AG04450 (cell line): ENCODE measurements at regions not wholly inside any gene's neighbourhood (a gene's known extent, or its start where the extent isn't known, plus 50 kb on each side); places are given as distances from the start of the nearest gene placed in this dataset.
A peak's percentile ranks its signal among the peaks of the same experiment; 100 is the strongest.
"Not testable (repeated sequence)": the region's sequence is repeated elsewhere in the genome, so short reads cannot be mapped to it uniquely, and the experiment has no call there.

Experiments
- CTCF ChIA-PET: fragments of 300-600, 350-600 bp; formaldehyde crosslinking; extraction: SDS; loops from one replicate; lab custom pipeline; 2022; ENCODE audit warnings: antibody characterized with exemption, inconsistent platforms; lab: Charles Lee
- POLR2A ChIA-PET: fragments of 350-600 bp; formaldehyde crosslinking; extraction: SDS; loops from one replicate; lab custom pipeline; 2021; ENCODE audit warnings: antibody characterized with exemption, inconsistent platforms; lab: Yijun Ruan, JAX
- DNase-seq: peaks from one replicate; pipeline ENCODE4 v3.0.0-alpha.2; 2011; ENCODE audit warnings: low read depth, low spot score
- H3K27ac ChIP-seq: one replicate; pipeline ENCODE4 v1.5.1; 2012; ENCODE audit warnings: low read depth, low read length, control low read depth
- H3K27me3 ChIP-seq: one replicate; pipeline ENCODE4 v1.6.0; 2012; ENCODE audit warnings: low read length; ENCODE audit not compliant: control insufficient read depth, insufficient read depth
- H3K4me3 ChIP-seq: 2 replicates; pipeline ENCODE4 v1.5.1; 2011; ENCODE audit warnings: mild to moderate bottlenecking, low read depth, low read length, control low read depth
- H3K9me3 ChIP-seq: 2 replicates; pipeline ENCODE4 v1.5.1; 2012; ENCODE audit warnings: low read length; ENCODE audit not compliant: control insufficient read depth, insufficient read depth
- TF ChIP-seq, protein P1 (sequence below): IDR thresholded peaks from 2 replicates; pipeline ENCODE4 v1.5.1; 2011; ENCODE audit warnings: low read depth, low read length, control low read depth, inconsistent platforms

DNA sequence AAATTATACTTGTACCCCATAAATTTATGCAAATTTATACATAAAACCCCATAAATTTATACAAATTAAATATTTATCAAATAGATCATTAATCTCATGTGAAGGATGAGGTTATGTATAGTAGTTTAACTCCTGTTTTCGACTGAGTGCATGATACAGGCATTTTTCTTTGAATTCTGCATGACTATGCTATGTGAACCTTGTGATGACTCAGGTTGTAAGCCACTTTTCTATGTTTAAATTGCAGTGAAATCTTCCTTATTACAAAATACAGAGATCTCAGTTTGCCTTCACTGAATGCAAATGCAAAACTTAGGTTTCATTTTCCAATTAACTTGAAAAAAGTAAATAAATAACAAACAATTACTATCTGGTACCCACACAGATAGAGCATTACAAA is 843.7 kb downstream of the CDH11 start:
- TF ChIP-seq, protein P1, sequence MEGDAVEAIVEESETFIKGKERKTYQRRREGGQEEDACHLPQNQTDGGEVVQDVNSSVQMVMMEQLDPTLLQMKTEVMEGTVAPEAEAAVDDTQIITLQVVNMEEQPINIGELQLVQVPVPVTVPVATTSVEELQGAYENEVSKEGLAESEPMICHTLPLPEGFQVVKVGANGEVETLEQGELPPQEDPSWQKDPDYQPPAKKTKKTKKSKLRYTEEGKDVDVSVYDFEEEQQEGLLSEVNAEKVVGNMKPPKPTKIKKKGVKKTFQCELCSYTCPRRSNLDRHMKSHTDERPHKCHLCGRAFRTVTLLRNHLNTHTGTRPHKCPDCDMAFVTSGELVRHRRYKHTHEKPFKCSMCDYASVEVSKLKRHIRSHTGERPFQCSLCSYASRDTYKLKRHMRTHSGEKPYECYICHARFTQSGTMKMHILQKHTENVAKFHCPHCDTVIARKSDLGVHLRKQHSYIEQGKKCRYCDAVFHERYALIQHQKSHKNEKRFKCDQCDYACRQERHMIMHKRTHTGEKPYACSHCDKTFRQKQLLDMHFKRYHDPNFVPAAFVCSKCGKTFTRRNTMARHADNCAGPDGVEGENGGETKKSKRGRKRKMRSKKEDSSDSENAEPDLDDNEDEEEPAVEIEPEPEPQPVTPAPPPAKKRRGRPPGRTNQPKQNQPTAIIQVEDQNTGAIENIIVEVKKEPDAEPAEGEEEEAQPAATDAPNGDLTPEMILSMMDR, result no peak
- POLR2A ChIA-PET, result no interaction called here
- CTCF ChIA-PET, result no interaction called here
- no peaks in the 10 kb centered on the region for H3K27me3 ChIP-seq
- no peaks in the 10 kb centered on the region for H3K9me3 ChIP-seq
- DNase-seq, result peak; percentile 3
- H3K27ac ChIP-seq, result no peak overlapping the region
- no peak overlapping the region for H3K4me3 ChIP-seq

DNA sequence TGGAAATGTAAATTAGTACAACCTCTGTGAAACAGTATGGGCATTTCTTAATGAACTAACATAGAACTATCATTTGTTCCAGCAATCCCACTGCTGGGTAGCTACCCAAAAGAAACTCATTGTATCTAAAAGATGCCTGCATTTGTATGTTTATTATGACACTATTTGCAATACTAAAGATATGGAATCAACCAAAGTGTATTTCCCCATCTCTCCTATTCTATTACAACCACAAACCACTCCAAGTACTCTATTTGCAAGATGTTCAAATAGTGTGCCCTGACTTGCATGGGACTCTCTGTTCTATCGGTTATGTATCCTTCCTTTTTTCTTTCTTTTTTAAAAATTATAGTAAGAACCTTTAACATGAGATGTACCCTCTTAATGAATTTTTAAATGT is 845.2 kb downstream of the CDH11 start:
- CTCF ChIA-PET, result no interaction called here
- POLR2A ChIA-PET, result no interaction called here

GRCh38 chr16:64272028-64272427 is 849.8 kb downstream of the CDH11 start:
- ChIA-PET POLR2A (no interaction called here), CTCF (interaction anchor here (0.9 kb wide), 1 partner anchor 10 kb away, joined by 4 read pairs; no protein-coding TSS in a partner anchor)

More for the DNA sequence above, 845.2 kb downstream of the CDH11 start:
- H3K4me3 ChIP-seq, result no peak overlapping the region
- no peak overlapping the region for H3K27ac ChIP-seq
- H3K27me3 ChIP-seq, result no peaks in the 10 kb centered on the region
- TF ChIP-seq, protein P1, result no peak
- no peak for DNase-seq
- no peaks in the 10 kb centered on the region for H3K9me3 ChIP-seq

DNA sequence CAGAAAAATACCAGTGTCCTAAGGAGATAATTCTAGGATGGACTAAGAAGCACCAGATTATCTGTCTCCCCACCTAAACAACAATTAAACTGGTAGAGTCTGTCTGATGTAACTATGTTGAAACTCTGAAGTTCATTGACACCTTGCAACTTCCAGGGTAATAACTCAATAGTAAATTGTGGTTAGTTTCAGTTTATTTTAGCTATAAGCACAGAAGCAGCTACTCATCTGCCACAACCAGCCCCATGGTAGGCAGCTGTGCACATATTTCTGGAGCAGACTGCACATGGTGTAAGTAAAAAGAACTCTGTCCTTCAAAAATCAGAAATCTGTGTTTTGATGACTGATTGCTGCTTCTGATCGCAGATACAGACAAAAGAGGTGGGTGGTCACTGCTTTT is 852.1 kb downstream of the CDH11 start:
- DNase-seq, result no peak
- CTCF ChIA-PET, result no interaction called here
- POLR2A ChIA-PET, result no interaction called here

More at GRCh38 chr16:64272028-64272427, 849.8 kb downstream of the CDH11 start:
- H3K9me3 ChIP-seq, result no peaks in the 10 kb centered on the region
- H3K27ac ChIP-seq, result no peak overlapping the region
- no peak for DNase-seq
- no peaks in the 10 kb centered on the region for H3K27me3 ChIP-seq
- H3K4me3 ChIP-seq, result no peak overlapping the region
- TF ChIP-seq, protein P1, result no peak

GRCh38 chr16:64265756-64266155 is 856.1 kb downstream of the CDH11 start:
- no peak overlapping the region for H3K27ac ChIP-seq
- POLR2A ChIA-PET, result interaction anchor here (0.6 kb wide), 1 partner anchor 845 kb away, joined by 6 read pairs; no protein-coding TSS in a partner anchor
- no peaks in the 10 kb centered on the region for H3K9me3 ChIP-seq
- DNase-seq, result no peak
- no peaks in the 10 kb centered on the region for H3K27me3 ChIP-seq
- no peak overlapping the region for H3K4me3 ChIP-seq
- TF ChIP-seq, protein P1, result no peak
- CTCF ChIA-PET, result no interaction called here

More for the DNA sequence above, 852.1 kb downstream of the CDH11 start:
- Histone ChIP-seq H3K27me3 (no peaks in the 10 kb centered on the region), H3K4me3 (no peak overlapping the region), H3K27ac (no peak overlapping the region), H3K9me3 (no peaks in the 10 kb centered on the region)
- TF ChIP-seq, protein P1, result no peak

DNA sequence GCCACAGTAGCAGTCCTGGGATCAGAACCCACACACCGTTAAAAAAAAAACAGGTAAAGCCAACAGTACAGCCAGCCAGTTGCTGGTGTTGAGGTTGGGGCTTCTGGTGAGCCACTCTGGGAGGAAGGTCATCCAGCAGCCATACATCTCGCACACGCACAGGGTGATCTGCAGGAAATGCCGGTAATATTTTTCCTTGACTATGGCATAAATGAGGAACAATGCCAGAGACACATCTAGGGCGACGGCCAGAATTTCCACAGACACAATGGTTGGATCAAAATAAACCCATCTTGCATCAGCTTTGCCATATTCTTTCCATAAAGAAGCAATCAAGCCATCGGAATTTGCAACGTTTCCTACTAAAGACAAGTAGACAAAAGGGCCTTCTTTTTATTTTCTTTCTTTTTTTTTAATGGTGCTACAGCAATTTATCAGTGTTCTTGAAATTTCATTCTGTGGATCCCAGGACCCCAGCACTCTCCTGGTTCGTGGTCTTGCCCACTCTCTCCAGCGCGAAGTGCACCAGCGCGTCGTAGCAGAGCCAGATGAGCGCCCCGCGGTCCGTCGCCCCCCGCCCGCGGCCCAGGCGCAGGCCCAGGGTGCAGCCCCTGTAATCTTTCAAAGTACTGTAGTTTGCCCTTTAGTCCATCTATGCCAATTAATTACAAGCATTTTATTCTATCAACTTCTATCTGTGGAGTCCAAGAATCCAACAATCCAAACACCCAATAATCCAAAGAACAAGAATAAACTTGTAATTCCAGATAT is 861.0 kb downstream of the CDH11 start:
- H3K27ac ChIP-seq, CTCF ChIA-PET, H3K27me3 ChIP-seq, DNase-seq, POLR2A ChIA-PET, H3K9me3 ChIP-seq, H3K4me3 ChIP-seq: not testable (repeated sequence)
